ENCODE measurements at regions not wholly inside any gene's neighbourhood (a gene's known extent, or its start where the extent isn't known, plus 50 kb on each side); places are given as distances from the start of the nearest gene placed in this dataset.

DNA sequence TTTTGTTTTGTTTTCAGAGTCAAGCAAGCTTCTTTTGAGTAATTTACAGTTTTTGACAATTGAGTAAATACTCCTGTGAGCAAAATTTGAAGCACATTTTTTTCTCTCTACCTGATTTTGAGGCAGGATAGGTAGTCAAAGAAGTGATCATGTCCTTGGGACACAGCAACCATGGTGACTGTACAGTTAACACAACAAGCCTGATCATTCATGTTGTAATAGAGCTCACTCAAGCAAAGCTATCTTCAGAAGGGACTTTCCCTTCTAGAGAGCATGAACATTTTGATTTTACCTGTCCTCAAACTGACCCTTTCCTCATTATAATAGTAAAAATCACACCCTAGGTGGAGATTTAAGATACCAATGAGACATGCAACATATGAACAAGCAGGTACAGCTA lies 126.5 kb upstream of the KCNK1 start:
- H3K4me1 ChIP-seq (ENCODE audit: control insufficient read depth in 2 of 2, insufficient read depth in 2 of 2, low read length in 2 of 2), result no peaks in the 10 kb centered on the region
- ChIA-PET POLR2A (no interaction called here), CTCF (no interaction called here)
- ATAC-seq (ENCODE audit: low read depth) (no peak), DNase-seq (no peak)
- no peaks in the 10 kb centered on the region for H3K36me3 ChIP-seq (replicated peaks in 1 of 2; ENCODE audit: control extremely low read depth in 1 of 2, control insufficient read depth in 1 of 2, extremely low read depth in 1 of 2, insufficient read depth in 2 of 2, low read length in 1 of 2)
- H3K79me2 ChIP-seq (ENCODE audit: control insufficient read depth, insufficient read depth, low read length), result no peaks in the 10 kb centered on the region
- intact Hi-C loops (cut with micrococcal nuclease), result no loop called here
- no peak overlapping the region for H3K4me2 ChIP-seq (replicated peaks; ENCODE audit: low read depth, low read length, poor library complexity, severe bottlenecking)
- TF ChIP-seq EZH2 (IDR thresholded peaks at IDR 0.05; ENCODE audit: borderline replicate concordance, insufficient read depth, low read depth, low read length, poor library complexity, severe bottlenecking), result no peak
- TF ChIP-seq, protein P1, sequence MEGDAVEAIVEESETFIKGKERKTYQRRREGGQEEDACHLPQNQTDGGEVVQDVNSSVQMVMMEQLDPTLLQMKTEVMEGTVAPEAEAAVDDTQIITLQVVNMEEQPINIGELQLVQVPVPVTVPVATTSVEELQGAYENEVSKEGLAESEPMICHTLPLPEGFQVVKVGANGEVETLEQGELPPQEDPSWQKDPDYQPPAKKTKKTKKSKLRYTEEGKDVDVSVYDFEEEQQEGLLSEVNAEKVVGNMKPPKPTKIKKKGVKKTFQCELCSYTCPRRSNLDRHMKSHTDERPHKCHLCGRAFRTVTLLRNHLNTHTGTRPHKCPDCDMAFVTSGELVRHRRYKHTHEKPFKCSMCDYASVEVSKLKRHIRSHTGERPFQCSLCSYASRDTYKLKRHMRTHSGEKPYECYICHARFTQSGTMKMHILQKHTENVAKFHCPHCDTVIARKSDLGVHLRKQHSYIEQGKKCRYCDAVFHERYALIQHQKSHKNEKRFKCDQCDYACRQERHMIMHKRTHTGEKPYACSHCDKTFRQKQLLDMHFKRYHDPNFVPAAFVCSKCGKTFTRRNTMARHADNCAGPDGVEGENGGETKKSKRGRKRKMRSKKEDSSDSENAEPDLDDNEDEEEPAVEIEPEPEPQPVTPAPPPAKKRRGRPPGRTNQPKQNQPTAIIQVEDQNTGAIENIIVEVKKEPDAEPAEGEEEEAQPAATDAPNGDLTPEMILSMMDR (IDR thresholded peaks at IDR 0.05), result no peak
- H3K9ac ChIP-seq (ENCODE audit: low read length), result no peak overlapping the region
- H3K27ac Mint-ChIP-seq, result no peak overlapping the region
- peaks cover 0 to 2% (median 0%) of the 10 kb centered on the region in 4 experiments for H3K27me3 ChIP-seq (replicated peaks in 1 of 4; ENCODE audit: control extremely low read depth in 1 of 4, control insufficient read depth in 3 of 4, insufficient read depth in 4 of 4, low read length in 3 of 4)
- no peaks in the 10 kb centered on the region for H4K20me1 ChIP-seq (ENCODE audit: control insufficient read depth, insufficient read depth, low read length, poor library complexity, severe bottlenecking)
- no peaks in the 10 kb centered on the region for H3K9me3 ChIP-seq (ENCODE audit: control extremely low read depth in 1 of 3, control insufficient read depth in 2 of 3, insufficient read depth in 1 of 3, low read length in 2 of 3)
- H3K4me3 ChIP-seq (ENCODE audit: control extremely low read depth in 1 of 5, extremely low read depth in 1 of 5, insufficient read depth in 1 of 5, low read depth in 2 of 5, low read length in 4 of 5), result no peak overlapping the region
- no peaks in the 10 kb centered on the region for H3K4me1 Mint-ChIP-seq
- no peak overlapping the region for H2AFZ ChIP-seq (ENCODE audit: insufficient read depth, low read depth, low read length, poor library complexity, severe bottlenecking)
- H3K27me3 Mint-ChIP-seq, result peaks cover 5% of the 10 kb centered on the region
- H3K4me3 Mint-ChIP-seq, result no peak overlapping the region
- no peak overlapping the region for H3K27ac ChIP-seq (ENCODE audit: low read length in 2 of 2)
- no peaks in the 10 kb centered on the region for H3K9me3 Mint-ChIP-seq (ENCODE audit: insufficient read depth)

DNA sequence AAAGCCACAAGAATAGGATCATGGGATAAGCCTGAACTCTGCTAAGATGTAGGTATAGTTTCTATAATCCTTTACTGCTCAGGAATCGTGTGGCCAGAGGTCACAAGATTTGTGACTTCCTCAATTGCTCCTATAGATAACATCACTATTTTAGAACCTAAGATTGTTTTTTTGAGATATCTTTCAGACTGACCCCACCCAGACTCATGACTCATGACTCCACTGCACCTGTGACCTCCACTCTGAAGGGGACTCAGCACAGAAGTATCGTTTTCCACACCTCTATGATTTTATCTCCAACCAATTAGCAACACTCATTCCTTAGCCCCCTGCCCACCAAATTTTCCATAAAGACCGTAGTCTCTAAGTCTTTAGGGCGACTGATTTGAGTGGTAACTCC lies 124.5 kb upstream of the KCNK1 start:
- Histone ChIP-seq H3K36me3 (replicated peaks in 1 of 2; ENCODE audit: control extremely low read depth in 1 of 2, control insufficient read depth in 1 of 2, extremely low read depth in 1 of 2, insufficient read depth in 2 of 2, low read length in 1 of 2) (no peaks in the 10 kb centered on the region), H2AFZ (ENCODE audit: insufficient read depth, low read depth, low read length, poor library complexity, severe bottlenecking) (no peak overlapping the region), H3K27me3 (replicated peaks in 1 of 4; ENCODE audit: control extremely low read depth in 1 of 4, control insufficient read depth in 3 of 4, insufficient read depth in 4 of 4, low read length in 3 of 4) (no peaks in the 10 kb centered on the region), H4K20me1 (ENCODE audit: control insufficient read depth, insufficient read depth, low read length, poor library complexity, severe bottlenecking) (no peaks in the 10 kb centered on the region), H3K9ac (ENCODE audit: low read length) (no peak overlapping the region), H3K4me2 (replicated peaks; ENCODE audit: low read depth, low read length, poor library complexity, severe bottlenecking) (no peak overlapping the region), H3K79me2 (ENCODE audit: control insufficient read depth, insufficient read depth, low read length) (no peaks in the 10 kb centered on the region), H3K27ac (ENCODE audit: low read length in 2 of 2) (no peak overlapping the region), H3K4me1 (ENCODE audit: control insufficient read depth in 2 of 2, insufficient read depth in 2 of 2, low read length in 2 of 2) (no peaks in the 10 kb centered on the region), H3K9me3 (ENCODE audit: control extremely low read depth in 1 of 3, control insufficient read depth in 2 of 3, insufficient read depth in 1 of 3, low read length in 2 of 3) (no peaks in the 10 kb centered on the region), H3K4me3 (ENCODE audit: control extremely low read depth in 1 of 5, extremely low read depth in 1 of 5, insufficient read depth in 1 of 5, low read depth in 2 of 5, low read length in 4 of 5) (no peak overlapping the region)
- 81% methylated on average over 3 of the region's 4 CpGs for WGBS (ENCODE audit: insufficient coverage)
- no peaks in the 10 kb centered on the region for H3K9me3 Mint-ChIP-seq (ENCODE audit: insufficient read depth)
- no peak overlapping the region for H3K4me3 Mint-ChIP-seq
- TF ChIP-seq, protein P1 (IDR thresholded peaks at IDR 0.05), result no peak
- TF ChIP-seq EZH2 (IDR thresholded peaks at IDR 0.05; ENCODE audit: borderline replicate concordance, insufficient read depth, low read depth, low read length, poor library complexity, severe bottlenecking), result no peak
- DNase-seq, result no peak
- ChIA-PET CTCF (no interaction called here), POLR2A (no interaction called here)
- intact Hi-C loops (cut with micrococcal nuclease), result no loop called here
- no peak overlapping the region for H3K27ac Mint-ChIP-seq
- no peaks in the 10 kb centered on the region for H3K4me1 Mint-ChIP-seq
- ATAC-seq (ENCODE audit: low read depth), result no peak
- peaks cover 5% of the 10 kb centered on the region for H3K27me3 Mint-ChIP-seq
